Heart left ventricle (tissue), 16 donors: ENCODE measurements at regions not wholly inside any gene's neighbourhood (a gene's known extent, or its start where the extent isn't known, plus 50 kb on each side); places are given as distances from the start of the nearest gene placed in this dataset.

Experiments
- ATAC-seq, 4 donors: fragments of 200-7000 bp; cut with Tn5 transposase; one replicate each; pipeline ENCODE4 v1.9.1; 2020 to 2022; ENCODE audit warnings: moderate library complexity in 4 of 4, mild to moderate bottlenecking in 3 of 4, moderate number of reproducible peaks in 1 of 4
- DNase-seq, 5 donors: peaks; one replicate each; pipeline ENCODE4 v3.0.0-alpha.2; 2020
- H3K27ac ChIP-seq, 12 donors: fragments of 200-600 bp; sonication (generic) in 4 of 12; one replicate each; pipeline versions ENCODE4 v1.5.0 to v1.8.0; 2016 to 2022; ENCODE audit warnings: mild to moderate bottlenecking in 2 of 12
- H3K27me3 ChIP-seq, 9 donors: fragments of 200-600 bp; sonication (generic) in 2 of 9; one replicate each; pipeline versions ENCODE4 v1.5.1 to v1.8.0; 2016 to 2022; ENCODE audit warnings: mild to moderate bottlenecking in 3 of 9
- H3K36me3 ChIP-seq, 9 donors: fragments of 200-600 bp; sonication (generic) in 2 of 9; one replicate each; pipeline versions ENCODE4 v1.5.0 to v1.8.0; 2018 to 2022; ENCODE audit warnings: mild to moderate bottlenecking in 2 of 9
- H3K4me1 ChIP-seq, 12 donors: fragments of 200-600 bp; sonication (generic) in 4 of 12; one replicate each; pipeline versions ENCODE4 v1.5.0 to v1.8.0; 2016 to 2022; ENCODE audit warnings: mild to moderate bottlenecking in 3 of 12
- H3K4me3 ChIP-seq, 12 donors: fragments of 200-600 bp; sonication (generic) in 4 of 12; one replicate each; pipeline versions ENCODE4 v1.5.0 to v1.8.0; 2017 to 2022; ENCODE audit warnings: mild to moderate bottlenecking in 9 of 12, moderate library complexity in 4 of 12
- H3K9me3 ChIP-seq, 12 donors: fragments of 200-600 bp; sonication (generic) in 4 of 12; one replicate each; pipeline versions ENCODE4 v1.5.0 to v1.8.0; 2016 to 2022; ENCODE audit warnings: mild to moderate bottlenecking in 1 of 12
- CTCF ChIP-seq, 12 donors: fragments of 200-600 bp; sonication (generic) in 4 of 12; IDR thresholded peaks; one replicate each; pipeline versions ENCODE4 v1.5.0 to v1.8.0; 2018 to 2022; ENCODE audit warnings: antibody characterized with exemption in 12 of 12, mild to moderate bottlenecking in 5 of 12
- POLR2A ChIP-seq, 2 donors: fragments of 450-650 bp; IDR thresholded peaks; one replicate each; pipeline ENCODE4 v1.6.1; 2017; ENCODE audit warnings: antibody characterized with exemption in 2 of 2, mild to moderate bottlenecking in 2 of 2, moderate library complexity in 2 of 2
- WGBS, 4 donors: extraction: QIAGEN DNeasy Blood & Tissue Kit in 2 of 4; methylation state at CpG; one replicate each; pipeline versions ENCODE4 v1.1.5 to v1.1.7; 2013 to 2018; 5-methylcytosine and 5-hydroxymethylcytosine counted together
- intact Hi-C, 10 donors: fragments of 100-400 bp; cut with DNase I; formaldehyde crosslinking; loops; one replicate each; pipeline versions ENCODE4 v1.11.1 to v1.14.2; 2022
- donor health status: ischemic (EF 13 %, LVEDD 7.1; RV severe dilation, severe dysfunction).
- donor health status: healthy with polysubstance abuse.
- donor health status: DM: no; HTN: yes; CAD: no.
- donor health status: DM: no; HTN: no; CAD: no.
- donor health status: ischemic (EF 25% LVEDD 6.9; RV normal size, moderate dysfunction).
- donor health status: ischemic (EF 25% LVEDD 5.7; RV mildly dilated, moderate dysfunction).
- donor health status: healthy.
- donor health status: DM: yes; HTN: yes; CAD: no.
- donor health status: ischemic (EF 35%, LVEDD 5.7; RV mildly dilated, moderate dysfunction).
- donor health status: nonischemic (EF 11% LVEDD 7.7; RV severe dilation, severe dysfunction).
- donor health status: DM: yes; HTN: yes; CAD: no.
- donor health status: PGD.
- donor health status: ischemic (EF 29% LVEDD 5.4; RV normal size, mild dysfunction).
- donor health status: nonischemic (EF 23%, LVEDD 6.1; RV moderate dilation, normal function).

GRCh38 chr13:106376401-106377112, 158.9 kb downstream of the EFNB2 start:
- H3K4me1 ChIP-seq, result peaks cover 0 to 10% (median 0%) of the 10 kb centered on the region in 12 donors
- TF ChIP-seq POLR2A (IDR thresholded peaks at IDR 0.05) (no peak), CTCF (IDR thresholded peaks at IDR 0.05) (no peak)
- intact Hi-C loops, result no loop called here
- no peaks in the 10 kb centered on the region for H3K9me3 ChIP-seq
- ATAC-seq (no peak), DNase-seq (no peak)
- H3K36me3 ChIP-seq, result no peaks in the 10 kb centered on the region
- 85 to 89% (median 87%) methylated on average over 21 of the region's 21 CpGs for whole genome bisulfite sequencing, 4 donors
- no peaks in the 10 kb centered on the region for H3K27me3 ChIP-seq
- H3K4me3 ChIP-seq, result no peak overlapping the region
- no peak overlapping the region for H3K27ac ChIP-seq

- Histone ChIP-seq H3K27ac (no peak overlapping the region), H3K4me1 (peaks cover 0 to 10% (median 0%) of the 10 kb centered on the region in 12 donors), H3K36me3 (no peaks in the 10 kb centered on the region), H3K27me3 (no peaks in the 10 kb centered on the region), H3K4me3 (no peak overlapping the region), H3K9me3 (no peaks in the 10 kb centered on the region)
- WGBS, 4 donors, result 92 to 98% (median 98%) methylated on average over 18 to 20 of the region's 20 CpGs
- no peak for DNase-seq
- TF ChIP-seq POLR2A (IDR thresholded peaks at IDR 0.05), result no peak
- TF ChIP-seq CTCF (IDR thresholded peaks at IDR 0.05), result no peak
- no peak for ATAC-seq
- intact Hi-C loops, result no loop called here
Measured at GRCh38 chr13:106375085-106375484, 160.4 kb downstream of the EFNB2 start.

DNA sequence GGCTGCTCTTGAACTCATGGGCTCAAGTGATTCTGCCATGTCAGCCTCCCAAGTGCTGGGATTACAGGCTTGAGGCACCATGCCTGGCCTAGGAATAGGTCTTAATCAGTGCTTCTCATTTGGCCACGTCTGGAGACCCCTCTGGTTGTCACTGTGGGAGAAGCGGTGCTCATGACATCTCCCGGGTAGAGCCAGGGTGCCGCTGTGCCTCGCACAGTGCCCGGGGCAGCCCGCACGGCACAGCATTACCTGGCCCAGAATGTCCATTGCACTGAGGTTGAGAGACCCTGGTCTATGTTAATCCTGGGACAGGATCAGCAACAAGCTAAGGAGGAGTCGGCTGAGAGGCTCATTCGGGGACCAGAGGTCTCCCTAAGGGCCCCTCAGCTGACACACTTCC, 160.8 kb downstream of the EFNB2 start:
- intact Hi-C loops, result no loop called here
- TF ChIP-seq CTCF (IDR thresholded peaks at IDR 0.05) (no peak), POLR2A (IDR thresholded peaks at IDR 0.05) (no peak)
- DNase-seq (no peak), ATAC-seq (peak in 1 of 4 donors; percentile 20)
- Histone ChIP-seq H3K4me1 (peaks cover 0 to 10% (median 0%) of the 10 kb centered on the region in 12 donors), H3K27ac (no peak overlapping the region), H3K27me3 (no peaks in the 10 kb centered on the region), H3K9me3 (no peaks in the 10 kb centered on the region), H3K36me3 (no peaks in the 10 kb centered on the region), H3K4me3 (no peak overlapping the region)
- 88 to 100% (median 96%) methylated on average over 5 to 10 of the region's 10 CpGs for WGBS, 4 donors

DNA sequence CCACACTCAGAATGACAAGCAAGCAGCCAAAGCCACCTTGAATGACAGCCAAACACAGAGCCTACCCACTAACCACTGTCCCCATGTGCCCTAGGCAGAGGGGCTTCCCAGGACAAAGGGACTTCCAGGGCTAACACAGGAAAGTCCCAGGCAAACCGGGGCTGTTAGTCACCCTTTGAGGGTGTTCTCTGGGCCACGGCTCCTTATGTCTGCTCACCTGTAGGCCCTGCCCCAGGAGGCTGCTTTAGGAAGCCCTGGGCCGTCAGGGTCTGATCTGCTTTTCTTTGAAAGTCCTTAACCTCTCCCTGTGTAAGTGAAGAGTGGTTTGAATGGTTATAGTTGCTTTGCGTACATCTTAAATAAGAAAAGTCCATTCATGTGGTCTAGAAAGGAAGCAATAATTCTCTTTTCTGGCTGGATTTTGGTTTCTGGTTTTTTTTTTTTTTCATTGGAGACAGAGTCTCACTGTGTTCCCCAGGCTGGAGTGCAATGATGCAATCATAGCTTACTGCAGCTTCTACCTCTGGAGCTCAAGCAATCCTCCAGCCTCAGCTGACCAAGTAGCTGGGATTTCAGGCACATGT, 161.4 kb downstream of the EFNB2 start:
- H3K36me3 ChIP-seq, result no peaks in the 10 kb centered on the region
- peak overlapping the region in 1 of 12 donors; percentile 11 for H3K27ac ChIP-seq
- WGBS, 4 donors, result 60 to 82% (median 70%) methylated on average over 4 of the region's 4 CpGs
- no peaks in the 10 kb centered on the region for H3K27me3 ChIP-seq
- no peaks in the 10 kb centered on the region for H3K9me3 ChIP-seq
- intact Hi-C loops, result no loop called here
- TF ChIP-seq POLR2A (IDR thresholded peaks at IDR 0.05) (no peak), CTCF (IDR thresholded peaks at IDR 0.05) (no peak)
- peaks cover 0 to 10% (median 0%) of the 10 kb centered on the region in 12 donors for H3K4me1 ChIP-seq
- ATAC-seq, result peak in 2 of 4 donors; percentile 20 to 27
- no peak overlapping the region for H3K4me3 ChIP-seq
- DNase-seq, result no peak
